Ishikawa (cell line): ENCODE measurements at regions not wholly inside any gene's neighbourhood (a gene's known extent, or its start where the extent isn't known, plus 50 kb on each side); places are given as distances from the start of the nearest gene placed in this dataset.

Experiments used
- CEBPB ChIP-seq: IDR thresholded peaks from 2 replicates; pipeline ENCODE4 v1.6.1; 2012
- CREB1 ChIP-seq: IDR thresholded peaks from 2 replicates; pipeline ENCODE4 v1.6.1; 2012; ENCODE audit warnings: low read depth
- EGR1 ChIP-seq: IDR thresholded peaks from 2 replicates; pipeline ENCODE4 v1.6.1; 2012
- EP300 ChIP-seq: IDR thresholded peaks from 2 replicates; pipeline ENCODE4 v1.6.1; 2012; ENCODE audit warnings: borderline replicate concordance
- FOXM1 ChIP-seq: IDR thresholded peaks from 2 replicates; pipeline ENCODE4 v1.6.1; 2012; ENCODE audit warnings: low read depth, borderline replicate concordance
- MAX ChIP-seq: IDR thresholded peaks from 2 replicates; pipeline ENCODE4 v1.6.1; 2012
- NFIC ChIP-seq: IDR thresholded peaks from 2 replicates; pipeline ENCODE4 v1.6.1; 2012
- RAD21 ChIP-seq: IDR thresholded peaks from 2 replicates; pipeline ENCODE4 v1.6.1; 2012; ENCODE audit warnings: low read depth
- REST ChIP-seq: IDR thresholded peaks from 2 replicates; pipeline ENCODE4 v1.6.1; 2012; ENCODE audit warnings: low read depth, mild to moderate bottlenecking
- TAF1 ChIP-seq: IDR thresholded peaks from 2 replicates; pipeline ENCODE4 v1.6.1; 2012; ENCODE audit warnings: low read depth, mild to moderate bottlenecking
- TCF12 ChIP-seq: IDR thresholded peaks from 2 replicates; pipeline ENCODE4 v1.6.1; 2012; ENCODE audit warnings: low read depth
- TEAD4 ChIP-seq: IDR thresholded peaks from 2 replicates; pipeline ENCODE4 v1.6.1; 2012
- USF1 ChIP-seq: IDR thresholded peaks from 2 replicates; pipeline ENCODE4 v1.6.1; 2012
- YY1 ChIP-seq: IDR thresholded peaks from 2 replicates; pipeline ENCODE4 v1.6.1; 2012; ENCODE audit warnings: low read depth
- ZBTB7A ChIP-seq: IDR thresholded peaks from 2 replicates; pipeline ENCODE4 v1.6.1; 2012; ENCODE audit warnings: low read depth

GRCh38 chr15:61756071-61756820 lies 304.0 kb downstream of the VPS13C start:
- TF ChIP-seq REST: no peak
- no peak for TF ChIP-seq ZBTB7A
- no peak for TF ChIP-seq NFIC
- no peak for TF ChIP-seq TAF1
- TF ChIP-seq RAD21: no peak
- TF ChIP-seq FOXM1: no peak

- TF ChIP-seq TEAD4 (no peak), USF1 (no peak), RAD21 (no peak), REST (no peak), TAF1 (no peak), EP300 (no peak), YY1 (no peak), NFIC (no peak), CREB1 (no peak), MAX (no peak), FOXM1 (no peak), ZBTB7A (no peak), TCF12 (no peak), EGR1 (no peak), CEBPB (no peak)
Measured at GRCh38 chr15:61755467-61755866, 304.8 kb downstream of the VPS13C start.

- no peak for TF ChIP-seq TEAD4
- no peak for TF ChIP-seq NFIC
- TF ChIP-seq MAX: no peak
Measured at GRCh38 chr15:61753018-61753710, 307.1 kb downstream of the VPS13C start.

- TF ChIP-seq CEBPB: no peak
- no peak for TF ChIP-seq ZBTB7A
- TF ChIP-seq CREB1: no peak
- no peak for TF ChIP-seq NFIC
- no peak for TF ChIP-seq MAX
- TF ChIP-seq RAD21: no peak
- TF ChIP-seq USF1: peak; percentile 76
Measured at GRCh38 chr15:61752001-61752400, 308.2 kb downstream of the VPS13C start.

GRCh38 chr15:61750271-61751084 lies 309.8 kb downstream of the VPS13C start:
- TF ChIP-seq YY1: peak; percentile 78
- TF ChIP-seq RAD21: peak; percentile 32
- peak; percentile 98 for TF ChIP-seq NFIC
- TF ChIP-seq REST: no peak
- TF ChIP-seq EGR1: peak; percentile 14; the same call in 1 of the 2 replicates
- peak; percentile 93 for TF ChIP-seq EP300
- TF ChIP-seq MAX: peak; percentile 85
- TF ChIP-seq TAF1: no peak
- TF ChIP-seq TEAD4: peak; percentile 89
- peak; percentile 5; the same call in 1 of the 2 replicates for TF ChIP-seq USF1
- peak; percentile 83 for TF ChIP-seq FOXM1
- 0 out of 2 replicates have a peak, but pooled peaks have one; percentile 22 for TF ChIP-seq ZBTB7A
- peak; percentile 96 for TF ChIP-seq TCF12
- no peak for TF ChIP-seq CREB1
- peak; percentile 66 for TF ChIP-seq CEBPB
